ENCODE measurements at regions not wholly inside any gene's neighbourhood (a gene's known extent, or its start where the extent isn't known, plus 50 kb on each side); places are given as distances from the start of the nearest gene placed in this dataset.

GRCh38 chr9:31140316-31140715, 1244.1 kb upstream of the ACO1 start:
- H3K9me3 Mint-ChIP-seq: no peaks in the 10 kb centered on the region
- CTCF ChIA-PET: interaction anchor here (1.3 kb wide), 1 partner anchor 15 kb away, joined by 3 read pairs; no protein-coding TSS in a partner anchor
- POLR2A ChIA-PET: no interaction called here
- no peaks in the 10 kb centered on the region for H3K36me3 Mint-ChIP-seq (ENCODE audit: low read depth)
- peak; percentile 40 for TF ChIP-seq CTCF (IDR thresholded peaks at IDR 0.05)
- ATAC-seq (peak; percentile 20), DNase-seq (no peak)
- no peaks in the 10 kb centered on the region for H3K4me1 Mint-ChIP-seq (ENCODE audit: low read depth)
- H3K4me3 Mint-ChIP-seq: no peak overlapping the region
- intact Hi-C loops (cut with micrococcal nuclease): no loop called here
- H3K27ac Mint-ChIP-seq: no peak overlapping the region
- H3K27me3 Mint-ChIP-seq: no peaks in the 10 kb centered on the region

GRCh38 chr9:31142456-31142855, 1242.0 kb upstream of the ACO1 start:
- Mint-ChIP-seq H3K4me1 (ENCODE audit: low read depth) (peaks cover 3% of the 10 kb centered on the region), H3K9me3 (no peaks in the 10 kb centered on the region), H3K27me3 (no peaks in the 10 kb centered on the region), H3K4me3 (no peak overlapping the region), H3K36me3 (ENCODE audit: low read depth) (no peaks in the 10 kb centered on the region), H3K27ac (no peak overlapping the region)
- ChIA-PET CTCF (interaction anchor here (1.4 kb wide), 1 partner anchor 20 kb away, joined by 3 read pairs; no protein-coding TSS in a partner anchor), POLR2A (no interaction called here)
- DNase-seq: no peak
- TF ChIP-seq CTCF (IDR thresholded peaks at IDR 0.05): no peak
- intact Hi-C loops (cut with micrococcal nuclease): no loop called here
- ATAC-seq: no peak

GRCh38 chr9:31144614-31145013, 1239.8 kb upstream of the ACO1 start:
- no peak for TF ChIP-seq CTCF (IDR thresholded peaks at IDR 0.05)
- POLR2A ChIA-PET: no interaction called here

GRCh38 chr9:31146485-31147166, 1237.8 kb upstream of the ACO1 start:
- Mint-ChIP-seq H3K4me1 (ENCODE audit: low read depth) (peaks cover 3% of the 10 kb centered on the region), H3K27ac (no peak overlapping the region), H3K36me3 (ENCODE audit: low read depth) (no peaks in the 10 kb centered on the region), H3K9me3 (no peaks in the 10 kb centered on the region), H3K27me3 (no peaks in the 10 kb centered on the region), H3K4me3 (no peak overlapping the region)
- ChIA-PET POLR2A (no interaction called here), CTCF (no interaction called here)
- intact Hi-C loops (cut with micrococcal nuclease): no loop called here
- ATAC-seq (no peak), DNase-seq (no peak)
- no peak for TF ChIP-seq CTCF (IDR thresholded peaks at IDR 0.05)

More at GRCh38 chr9:31144614-31145013, 1239.8 kb upstream of the ACO1 start:
- peaks cover 3% of the 10 kb centered on the region for H3K4me1 Mint-ChIP-seq (ENCODE audit: low read depth)
- DNase-seq: no peak
- H3K27me3 Mint-ChIP-seq: no peaks in the 10 kb centered on the region
- CTCF ChIA-PET: no interaction called here
- H3K27ac Mint-ChIP-seq: no peak overlapping the region
- no peaks in the 10 kb centered on the region for H3K36me3 Mint-ChIP-seq (ENCODE audit: low read depth)
- H3K9me3 Mint-ChIP-seq: no peaks in the 10 kb centered on the region
- intact Hi-C loops (cut with micrococcal nuclease): no loop called here
- H3K4me3 Mint-ChIP-seq: no peak overlapping the region
- ATAC-seq: no peak

GRCh38 chr9:31153250-31153840, 1231.1 kb upstream of the ACO1 start:
- no peaks in the 10 kb centered on the region for H3K27me3 Mint-ChIP-seq
- intact Hi-C loops (cut with micrococcal nuclease): no loop called here
- no peak for TF ChIP-seq CTCF (IDR thresholded peaks at IDR 0.05)
- ATAC-seq (peak; percentile 37), DNase-seq (no peak)
- ChIA-PET POLR2A (no interaction called here), CTCF (no interaction called here)
- H3K9me3 Mint-ChIP-seq: no peaks in the 10 kb centered on the region
- H3K4me1 Mint-ChIP-seq (ENCODE audit: low read depth): peaks cover 6% of the 10 kb centered on the region
- H3K36me3 Mint-ChIP-seq (ENCODE audit: low read depth): no peaks in the 10 kb centered on the region
- H3K4me3 Mint-ChIP-seq: no peak overlapping the region
- H3K27ac Mint-ChIP-seq: no peak overlapping the region
